ENCODE measurements at regions not wholly inside any gene's neighbourhood (a gene's known extent, or its start where the extent isn't known, plus 50 kb on each side); places are given as distances from the start of the nearest gene placed in this dataset.

GRCh38 chr2:65765376-65765775 is 333.0 kb upstream of the SPRED2 start:
- TF ChIP-seq CTCF (IDR thresholded peaks at IDR 0.05) (no peak), POLR2A (IDR thresholded peaks at IDR 0.05) (no peak)

Data from gastroesophageal sphincter (tissue), 3 donors.